Suprapubic skin (tissue), 4 donors: ENCODE measurements at regions not wholly inside any gene's neighbourhood (a gene's known extent, or its start where the extent isn't known, plus 50 kb on each side); places are given as distances from the start of the nearest gene placed in this dataset.

Experiments
- DNase-seq, 2 donors: peaks; one replicate each; pipeline ENCODE4 v3.0.0-alpha.2; 2019; ENCODE audit warnings: low spot score in 2 of 2
- H3K27ac ChIP-seq: fragments of 200-600 bp; sonication (generic); one replicate; pipeline ENCODE4 v1.5.1; 2019
- H3K27me3 ChIP-seq: fragments of 200-600 bp; sonication (generic); one replicate; pipeline ENCODE4 v1.5.1; 2019
- H3K36me3 ChIP-seq: fragments of 200-600 bp; sonication (generic); one replicate; pipeline ENCODE4 v1.5.1; 2019
- H3K4me1 ChIP-seq: fragments of 200-600 bp; sonication (generic); one replicate; pipeline ENCODE4 v1.5.1; 2019
- H3K4me3 ChIP-seq: fragments of 200-600 bp; sonication (generic); one replicate; pipeline ENCODE4 v1.5.1; 2019; ENCODE audit warnings: mild to moderate bottlenecking
- H3K9me3 ChIP-seq: fragments of 200-600 bp; sonication (generic); one replicate; pipeline ENCODE4 v1.5.1; 2019
- CTCF ChIP-seq, 2 donors: fragments of 200-600 bp in 1 of 2; fragments of 450-650 bp in 1 of 2; sonication (generic) in 1 of 2; IDR thresholded peaks; one replicate each; pipeline ENCODE4 v1.5.1; 2016 to 2019; ENCODE audit warnings: antibody characterized with exemption in 2 of 2, mild to moderate bottlenecking in 1 of 2, moderate library complexity in 1 of 2
- EP300 ChIP-seq: sonication (generic); formaldehyde crosslinking; IDR thresholded peaks from one replicate; pipeline ENCODE4 v1.6.1; 2017; ENCODE audit warnings: antibody characterized with exemption
- POLR2A ChIP-seq, 2 donors: fragments of 450-650 bp; IDR thresholded peaks; one replicate each; pipeline ENCODE4 v1.6.1; 2017; ENCODE audit warnings: antibody characterized with exemption in 2 of 2, mild to moderate bottlenecking in 2 of 2, moderate library complexity in 2 of 2
- POLR2AphosphoS5 ChIP-seq, 3 donors: sonication (generic); formaldehyde crosslinking; IDR thresholded peaks; one replicate each; pipeline ENCODE4 v1.6.1; 2017; ENCODE audit warnings: antibody characterized with exemption in 3 of 3
- WGBS: methylation state at CpG from one replicate; pipeline ENCODE4 v1.1.5; 2018; 5-methylcytosine and 5-hydroxymethylcytosine counted together

- no peak overlapping the region for H3K27ac ChIP-seq
- H3K4me1 ChIP-seq = no peaks in the 10 kb centered on the region
- H3K27me3 ChIP-seq = no peaks in the 10 kb centered on the region
- DNase-seq = no peak
- no peak overlapping the region for H3K4me3 ChIP-seq
- TF ChIP-seq POLR2AphosphoS5 (IDR thresholded peaks at IDR 0.05) (no peak), POLR2A (IDR thresholded peaks at IDR 0.05) (no peak), CTCF (IDR thresholded peaks at IDR 0.05) (no peak), EP300 (no peak)
- no peaks in the 10 kb centered on the region for H3K9me3 ChIP-seq
- no peaks in the 10 kb centered on the region for H3K36me3 ChIP-seq
Observed at GRCh38 chr6:125519367-125519766, 217.6 kb upstream of the HDDC2 start.

GRCh38 chr6:125524356-125524755, 222.6 kb upstream of the HDDC2 start:
- Histone ChIP-seq H3K27me3 (peaks cover 12% of the 10 kb centered on the region), H3K36me3 (no peaks in the 10 kb centered on the region), H3K4me1 (no peaks in the 10 kb centered on the region), H3K4me3 (no peak overlapping the region), H3K27ac (no peak overlapping the region), H3K9me3 (no peaks in the 10 kb centered on the region)
- 46% methylated on average over 2 of the region's 2 CpGs for WGBS
- TF ChIP-seq POLR2A (IDR thresholded peaks at IDR 0.05) (no peak), CTCF (IDR thresholded peaks at IDR 0.05) (no peak), EP300 (no peak), POLR2AphosphoS5 (IDR thresholded peaks at IDR 0.05) (no peak)
- no peak for DNase-seq

GRCh38 chr6:125526007-125526720, 223.3 kb upstream of the HEY2 start:
- 50% methylated on average over 1 of the region's 1 CpG for WGBS
- Histone ChIP-seq H3K4me1 (no peaks in the 10 kb centered on the region), H3K9me3 (no peaks in the 10 kb centered on the region), H3K27ac (no peak overlapping the region), H3K36me3 (no peaks in the 10 kb centered on the region), H3K27me3 (peaks cover 12% of the 10 kb centered on the region), H3K4me3 (no peak overlapping the region)
- no peak for DNase-seq
- no peak for TF ChIP-seq CTCF (IDR thresholded peaks at IDR 0.05)
- TF ChIP-seq POLR2A (IDR thresholded peaks at IDR 0.05) = no peak
- TF ChIP-seq POLR2AphosphoS5 (IDR thresholded peaks at IDR 0.05) = no peak
- no peak for TF ChIP-seq EP300

GRCh38 chr6:125528621-125529041, 220.8 kb upstream of the HEY2 start:
- 28% methylated on average over 6 of the region's 6 CpGs for WGBS
- H3K4me3 ChIP-seq = no peak overlapping the region
- peaks cover 15% of the 10 kb centered on the region for H3K27me3 ChIP-seq
- no peaks in the 10 kb centered on the region for H3K4me1 ChIP-seq
- no peak overlapping the region for H3K27ac ChIP-seq
- DNase-seq = no peak
- H3K36me3 ChIP-seq = no peaks in the 10 kb centered on the region
- no peak for TF ChIP-seq CTCF (IDR thresholded peaks at IDR 0.05)
- no peak for TF ChIP-seq POLR2A (IDR thresholded peaks at IDR 0.05)
- TF ChIP-seq POLR2AphosphoS5 (IDR thresholded peaks at IDR 0.05) = no peak
- no peak for TF ChIP-seq EP300
- no peaks in the 10 kb centered on the region for H3K9me3 ChIP-seq

- peaks cover 3% of the 10 kb centered on the region for H3K4me1 ChIP-seq
- TF ChIP-seq CTCF (IDR thresholded peaks at IDR 0.05) (no peak), POLR2AphosphoS5 (IDR thresholded peaks at IDR 0.05) (no peak), POLR2A (IDR thresholded peaks at IDR 0.05) (no peak), EP300 (no peak)
- H3K9me3 ChIP-seq = no peaks in the 10 kb centered on the region
- H3K4me3 ChIP-seq = no peak overlapping the region
- H3K27me3 ChIP-seq = peaks cover 20% of the 10 kb centered on the region
- no peak for DNase-seq
- no peak overlapping the region for H3K27ac ChIP-seq
- no peaks in the 10 kb centered on the region for H3K36me3 ChIP-seq
- WGBS = 83% methylated on average over 5 of the region's 5 CpGs
Observed at GRCh38 chr6:125529061-125529460, 220.4 kb upstream of the HEY2 start.
